UCSD-AML1 (cell line): ENCODE measurements at regions not wholly inside any gene's neighbourhood (a gene's known extent, or its start where the extent isn't known, plus 50 kb on each side); places are given as distances from the start of the nearest gene placed in this dataset.

ENCODE experiments used
- DNase-seq: peaks from one replicate; lab custom pipeline; 2025; ENCODE audit not compliant: unreplicated experiment; lab: John Stamatoyannopoulos, UW

DNA sequence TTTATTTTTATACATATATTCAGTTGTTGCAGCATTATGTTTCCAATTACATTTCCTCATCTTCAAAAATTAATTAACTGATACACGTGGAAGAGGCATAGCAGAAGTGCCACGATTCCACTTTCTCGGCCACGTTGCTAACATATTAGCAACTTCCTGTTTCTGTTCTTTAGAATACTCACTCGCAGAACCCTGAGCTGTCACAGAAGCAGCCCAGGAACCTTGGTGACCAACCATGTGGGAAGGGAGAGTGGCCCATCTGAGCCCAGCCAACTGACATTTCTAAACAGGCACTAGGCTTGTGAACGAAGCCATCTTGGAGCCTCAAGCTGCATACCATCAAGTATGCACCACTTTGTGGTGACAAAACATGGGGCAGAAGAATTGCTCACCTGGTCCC, 350.1 kb downstream of the CBLN2 start:
- DNase-seq, result no peak

DNA sequence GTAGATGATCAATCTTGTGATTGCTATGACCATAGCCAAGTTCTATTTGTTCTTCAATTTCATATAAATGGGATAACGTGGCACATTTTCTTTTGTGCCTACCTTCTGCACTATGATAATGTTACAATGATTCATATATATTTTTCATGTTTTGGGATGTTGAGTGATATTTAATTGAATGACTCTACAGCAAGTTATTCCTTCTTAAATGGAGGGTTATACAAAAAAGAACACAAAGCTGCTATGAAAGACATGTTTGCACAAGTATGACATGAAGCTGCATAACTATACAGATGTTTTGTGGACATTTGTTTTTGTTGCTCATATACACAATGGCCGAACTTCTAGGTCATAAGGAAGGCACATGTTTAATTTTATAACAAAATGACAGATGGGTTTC, 356.2 kb downstream of the CBLN2 start:
- no peak for DNase-seq

DNA sequence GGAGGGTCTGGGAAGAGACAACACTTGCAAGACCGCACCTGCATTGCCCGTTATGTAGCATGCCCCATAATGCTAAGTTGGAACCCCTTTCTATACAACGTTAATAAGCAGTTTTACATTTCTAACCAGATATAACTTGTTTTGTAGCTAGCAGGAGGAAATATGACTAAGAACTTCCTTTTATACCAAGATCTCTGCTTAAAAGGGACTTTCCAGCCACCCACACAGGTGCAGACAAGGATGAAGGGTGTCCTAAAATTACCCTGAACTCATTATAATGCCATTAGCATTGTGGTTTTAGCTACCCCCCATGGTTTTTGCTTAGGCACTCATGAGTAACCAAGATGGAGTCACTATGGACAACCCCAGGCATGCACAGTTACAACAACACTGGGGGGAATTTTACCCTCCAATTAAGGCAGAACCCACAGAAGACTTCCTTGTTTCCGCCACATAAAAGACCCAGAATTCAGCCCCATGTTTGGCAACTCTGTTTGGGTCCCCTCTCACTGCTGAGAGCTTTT, 362.8 kb downstream of the CBLN2 start:
- no peak for DNase-seq

DNA sequence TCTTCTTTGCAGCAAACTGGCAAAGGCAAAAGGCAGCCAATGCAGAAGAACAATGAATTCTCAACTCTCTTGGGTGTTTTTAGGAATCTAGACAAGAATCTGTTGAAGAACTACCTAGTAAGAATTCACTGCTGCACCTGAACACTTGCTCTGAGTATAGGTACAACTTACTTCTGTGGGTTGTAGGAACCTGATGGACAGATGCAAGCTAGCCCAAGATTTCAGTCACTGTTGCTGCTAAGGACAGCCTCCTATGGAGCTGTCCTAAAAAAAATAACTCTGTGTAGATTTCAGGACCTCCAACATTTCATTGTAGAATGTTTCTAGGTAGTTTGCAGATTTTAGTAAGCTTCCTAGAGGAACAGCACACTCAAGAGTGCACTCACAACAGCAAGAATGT, 363.5 kb downstream of the CBLN2 start:
- DNase-seq, result no peak

DNA sequence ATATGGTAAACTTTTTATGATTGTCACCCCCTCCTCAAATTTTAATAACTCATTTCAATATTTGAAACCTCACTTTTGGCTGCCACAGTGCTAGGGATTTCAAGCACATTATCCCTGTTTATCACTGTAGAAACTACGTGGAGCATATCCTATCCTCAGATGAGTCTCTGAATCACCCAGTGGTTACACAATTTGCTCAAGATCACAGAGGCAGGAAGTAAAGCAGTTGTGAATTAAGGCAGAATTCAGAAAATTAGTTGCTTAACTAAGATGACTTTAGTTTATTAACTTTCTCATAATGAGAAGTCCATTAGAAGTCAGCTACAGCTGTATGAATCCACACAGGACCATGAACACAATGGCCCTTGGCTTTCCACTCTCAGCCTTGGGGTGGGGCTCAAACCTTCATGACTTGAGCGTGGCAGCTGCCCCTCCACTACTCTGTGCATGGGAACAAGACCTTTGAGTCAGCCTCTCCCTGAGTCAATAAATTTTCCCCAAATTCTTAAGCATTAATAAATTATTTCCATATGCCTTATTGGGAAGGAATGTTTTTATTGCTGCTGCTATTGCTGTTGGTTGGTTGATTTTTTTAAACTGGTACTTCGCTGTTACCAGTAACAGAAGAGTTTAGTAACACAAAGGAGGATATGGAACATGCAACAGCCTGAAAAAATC, 369.0 kb downstream of the CBLN2 start:
- no peak for DNase-seq

DNA sequence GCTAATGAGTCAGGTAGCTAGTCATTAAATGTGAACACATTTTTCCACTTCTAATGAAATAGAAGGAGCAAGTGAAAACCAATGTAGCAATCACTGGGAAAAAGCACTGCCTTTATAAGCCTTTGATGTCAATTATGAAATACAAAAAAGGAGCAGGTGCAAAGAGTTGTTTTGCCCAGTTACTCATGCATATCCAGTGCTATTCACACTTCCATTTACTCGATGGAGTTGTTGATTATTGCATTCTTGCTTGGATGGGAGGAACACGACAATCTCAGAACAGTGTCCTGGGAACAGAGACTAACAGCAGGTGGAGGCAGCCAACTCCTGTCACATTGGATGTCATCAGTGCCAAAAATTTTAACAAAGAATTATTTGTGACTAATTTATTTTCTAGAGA, 372.5 kb downstream of the CBLN2 start:
- DNase-seq, result no peak

DNA sequence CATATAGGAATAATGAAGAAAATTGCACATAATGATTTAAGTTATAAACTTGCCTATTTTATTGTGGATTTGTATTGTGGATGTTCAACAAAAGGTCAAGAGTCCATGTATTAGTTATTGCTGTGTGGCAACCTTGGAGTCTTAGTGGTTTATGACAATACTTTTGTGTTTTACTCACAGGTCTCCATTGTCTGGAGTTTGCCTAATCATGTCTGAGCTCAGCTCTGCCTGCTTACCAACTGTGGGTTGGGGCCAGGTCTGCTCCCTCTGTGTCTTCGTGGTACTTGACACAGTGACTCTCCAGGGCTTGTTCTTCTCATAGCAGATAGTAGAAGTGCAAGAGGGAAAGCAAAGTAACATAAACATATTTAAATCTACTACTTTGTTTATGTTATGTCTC, 382.5 kb downstream of the CBLN2 start:
- DNase-seq, result no peak

DNA sequence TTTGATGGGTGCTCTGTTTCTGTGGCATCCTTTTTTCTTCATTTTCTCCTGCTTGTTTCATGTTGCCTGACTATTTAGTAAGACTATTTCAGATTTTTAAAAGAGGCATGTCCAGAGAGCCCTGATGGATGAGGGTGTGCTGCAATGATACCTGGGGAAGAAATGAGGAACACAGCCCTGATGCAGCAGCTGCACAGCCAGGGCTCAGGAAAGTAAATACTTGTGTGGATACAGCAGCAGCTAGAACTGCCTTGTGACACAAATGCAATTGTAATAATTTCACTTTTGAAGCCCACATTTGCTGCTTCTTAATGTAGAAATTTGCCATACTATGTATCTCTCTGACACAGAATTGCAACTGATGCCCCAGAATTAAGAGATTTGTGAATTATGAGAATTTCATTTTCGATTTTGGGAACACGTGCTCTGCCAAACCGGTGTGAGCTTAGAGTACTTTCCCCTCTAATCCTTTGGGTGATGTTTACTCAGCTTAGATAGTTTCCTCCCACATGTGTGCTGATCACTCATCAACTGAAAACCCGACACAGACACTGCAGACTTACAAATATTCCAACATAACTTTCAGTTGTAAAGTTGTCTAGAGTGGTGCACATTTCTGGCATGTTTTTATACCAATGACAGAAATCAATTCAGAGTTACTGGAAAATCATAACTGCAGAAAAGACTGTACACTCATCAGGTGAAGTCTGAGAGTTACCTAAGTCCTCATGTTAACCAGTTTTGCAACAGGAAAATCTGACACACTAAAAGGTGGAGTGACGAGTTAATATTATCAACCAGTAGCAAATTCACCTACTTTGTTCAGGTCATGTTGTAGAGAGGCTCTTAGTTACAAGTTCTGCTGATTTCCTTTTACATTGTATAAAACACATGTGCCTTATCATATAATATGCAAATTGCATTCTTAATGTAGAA, 383.4 kb downstream of the CBLN2 start:
- no peak for DNase-seq

DNA sequence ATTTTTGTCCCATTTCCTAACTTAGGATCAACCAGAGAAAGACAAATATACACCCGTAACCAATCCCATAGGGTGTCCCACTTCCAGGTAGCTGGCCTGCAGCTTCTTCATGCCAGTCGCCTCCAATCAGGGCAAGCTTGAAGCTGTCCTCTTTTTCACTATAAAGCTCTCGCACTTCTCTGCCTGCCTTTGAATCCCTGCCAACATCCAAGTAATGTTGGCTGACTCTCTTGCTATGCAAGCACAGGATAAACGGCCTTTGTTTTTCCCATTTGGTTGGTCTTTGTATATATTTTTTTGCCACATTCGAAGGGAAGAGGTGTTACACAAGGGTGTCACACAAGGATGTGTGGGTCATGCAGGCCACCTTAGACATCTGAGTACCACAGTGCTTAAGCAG, 388.8 kb downstream of the CBLN2 start:
- DNase-seq, result no peak

DNA sequence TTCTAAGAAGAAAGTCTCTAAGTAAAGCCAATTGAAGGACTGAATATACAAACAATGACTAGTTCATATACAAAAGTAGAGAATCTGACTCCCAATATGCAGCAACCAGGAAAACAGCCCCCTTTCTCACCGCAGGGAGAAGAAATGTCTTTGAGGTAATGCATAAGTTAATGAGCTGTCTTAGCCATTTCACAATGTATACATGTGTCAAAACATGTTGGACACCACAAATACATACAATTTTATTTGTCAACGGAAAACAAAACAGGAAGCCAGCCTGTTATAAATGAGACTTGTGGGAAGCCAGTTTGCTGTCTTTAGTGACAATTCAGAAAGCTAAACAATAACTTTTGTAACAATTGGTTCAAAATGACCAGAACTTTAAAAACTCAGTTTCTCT, 389.2 kb downstream of the CBLN2 start:
- DNase-seq, result no peak

DNA sequence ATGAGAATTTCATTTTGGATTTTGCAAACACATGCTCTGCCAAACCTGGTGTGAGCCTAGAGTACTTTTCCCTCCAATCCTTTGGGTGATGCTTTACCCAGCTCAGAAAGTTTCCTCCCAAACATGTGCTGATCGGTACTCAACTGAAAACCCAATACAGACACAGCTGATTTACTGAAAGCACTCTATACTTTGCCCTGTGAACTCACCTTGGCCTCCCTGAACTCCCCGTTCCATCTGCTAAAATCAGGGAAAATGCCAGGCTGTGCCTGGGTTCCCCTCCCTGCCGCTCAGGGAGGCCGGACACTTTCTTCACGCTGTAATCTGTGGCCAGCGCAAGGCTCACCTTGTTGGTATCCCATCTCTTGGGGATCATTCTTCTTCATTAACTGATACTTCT, 391.2 kb downstream of the CBLN2 start:
- no peak for DNase-seq

DNA sequence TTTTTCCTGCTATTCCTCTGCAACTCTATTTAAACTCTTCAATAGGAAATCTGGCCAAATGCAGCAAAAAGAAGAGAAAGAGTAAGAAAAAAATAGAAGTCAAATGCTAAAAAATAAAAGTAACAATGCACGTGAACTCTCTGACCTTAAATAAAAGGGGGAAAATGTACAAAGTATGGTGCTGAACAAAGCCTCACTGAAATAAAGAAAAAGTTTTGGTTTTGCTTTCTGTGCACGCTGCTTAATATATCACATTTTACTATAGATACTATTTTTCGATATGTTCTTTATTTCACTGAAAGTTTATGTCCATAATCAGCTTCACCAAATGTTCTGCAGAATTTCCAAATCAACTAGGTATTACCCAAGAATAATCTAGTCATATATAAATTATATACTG, 396.3 kb downstream of the CBLN2 start:
- DNase-seq, result no peak

DNA sequence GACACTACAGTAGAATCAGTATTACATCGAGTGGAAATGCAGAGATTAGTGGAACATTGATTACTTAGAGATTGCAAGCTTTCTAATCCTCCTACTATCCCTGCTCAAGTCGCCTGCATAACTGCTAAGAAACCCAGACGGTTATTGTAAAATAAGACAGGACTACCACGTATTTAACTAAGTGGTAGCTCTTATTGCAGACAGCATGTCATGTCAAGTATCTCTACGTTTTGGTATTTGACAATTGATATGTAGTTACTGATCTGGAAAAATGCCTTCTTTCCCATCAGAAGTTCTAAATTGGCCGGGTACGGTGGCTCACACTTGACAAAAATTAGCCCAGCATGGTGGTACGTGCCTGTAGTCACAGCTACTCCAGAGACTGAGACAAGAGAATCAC, 404.1 kb downstream of the CBLN2 start:
- DNase-seq, result no peak

DNA sequence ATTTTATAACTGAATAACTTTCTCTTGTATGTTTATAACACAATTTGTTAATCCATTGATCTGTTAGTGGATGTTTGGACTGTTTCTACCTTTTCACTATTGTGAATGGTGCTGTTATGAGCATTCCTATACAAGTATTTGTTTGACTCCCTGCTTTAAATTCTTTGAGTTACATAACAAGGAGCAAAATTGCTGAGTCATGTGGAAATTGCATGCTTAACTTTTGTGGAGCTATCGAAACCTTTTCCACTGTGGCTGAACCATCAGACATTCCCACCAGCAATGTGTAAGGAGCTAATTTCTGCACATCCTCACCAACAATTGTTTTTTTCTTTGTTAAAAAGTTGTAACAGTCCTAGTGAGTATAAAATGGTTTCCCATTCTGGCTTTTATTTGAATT, 415.5 kb downstream of the CBLN2 start:
- no peak for DNase-seq

DNA sequence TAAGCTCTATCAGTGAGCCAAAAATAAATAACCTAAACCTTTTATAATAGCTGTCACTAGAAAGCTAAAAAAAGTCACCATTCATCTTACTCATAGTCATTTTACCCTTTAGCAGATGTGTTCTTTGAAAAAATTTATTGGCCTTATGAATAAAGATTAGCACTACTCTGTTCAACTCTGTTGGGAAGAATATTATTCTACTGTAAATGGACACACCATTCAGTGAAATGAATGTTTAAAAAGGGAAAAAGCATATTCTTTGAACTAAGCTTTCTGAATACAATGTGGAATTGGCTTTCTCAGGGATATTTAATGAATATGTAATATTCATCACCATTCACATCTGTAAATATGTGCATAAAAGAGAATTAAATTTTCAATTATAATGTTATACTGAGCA, 422.0 kb downstream of the CBLN2 start:
- no peak for DNase-seq

DNA sequence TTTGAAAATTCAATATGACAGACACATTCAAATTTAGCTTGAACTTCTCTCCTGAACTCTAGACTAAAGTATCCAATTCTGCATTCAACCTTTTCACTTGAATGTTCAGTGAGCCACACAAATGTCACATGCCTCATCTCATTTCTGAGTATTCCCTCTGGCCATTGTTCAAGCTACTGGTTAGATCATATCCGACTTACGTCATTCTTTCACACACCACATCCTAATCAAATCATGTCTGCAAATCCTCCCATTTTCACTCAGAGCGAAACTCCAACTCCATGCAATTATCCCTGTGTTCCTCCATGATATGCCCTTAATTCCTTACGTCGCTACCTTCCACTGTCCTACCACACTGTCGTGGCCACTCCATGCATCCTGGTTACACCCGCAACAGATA, 425.1 kb downstream of the CBLN2 start:
- DNase-seq, result no peak

DNA sequence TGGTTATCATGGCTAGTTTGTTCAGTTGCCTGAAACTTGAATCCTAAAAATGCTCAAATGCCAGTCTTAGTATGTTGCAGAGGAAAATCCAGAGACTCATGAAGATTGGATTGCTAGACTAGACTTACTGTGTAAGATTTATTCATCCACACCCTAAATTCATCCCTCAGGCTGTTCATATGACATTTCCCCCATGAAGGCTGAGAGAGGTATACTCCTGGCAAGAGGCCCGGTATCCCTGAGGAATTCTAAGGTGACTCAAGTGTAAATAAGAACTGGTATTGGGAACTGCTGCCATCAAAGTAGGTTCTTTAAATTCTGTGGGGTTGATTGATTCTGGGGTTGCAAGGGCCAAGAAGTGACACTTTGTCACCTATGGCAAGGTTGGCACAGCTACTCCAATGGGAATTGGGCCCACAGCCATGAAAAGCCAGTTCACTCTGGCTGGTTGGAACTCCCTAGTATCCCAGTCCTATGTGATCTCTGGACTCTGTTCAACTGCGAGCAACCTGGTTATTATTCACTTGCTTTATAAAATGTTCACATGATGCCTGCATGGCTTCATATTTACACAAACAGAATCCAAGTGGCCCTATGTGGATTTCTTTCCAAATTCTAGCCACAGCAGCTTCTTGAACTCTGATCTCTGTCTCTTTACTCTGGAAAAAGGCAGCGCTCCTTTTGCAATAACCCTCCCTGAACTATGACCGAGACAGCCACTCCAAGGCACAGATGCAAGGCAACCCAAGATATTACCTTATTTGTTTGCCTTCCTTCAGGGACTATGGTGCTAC, 429.1 kb downstream of the CBLN2 start:
- no peak for DNase-seq

DNA sequence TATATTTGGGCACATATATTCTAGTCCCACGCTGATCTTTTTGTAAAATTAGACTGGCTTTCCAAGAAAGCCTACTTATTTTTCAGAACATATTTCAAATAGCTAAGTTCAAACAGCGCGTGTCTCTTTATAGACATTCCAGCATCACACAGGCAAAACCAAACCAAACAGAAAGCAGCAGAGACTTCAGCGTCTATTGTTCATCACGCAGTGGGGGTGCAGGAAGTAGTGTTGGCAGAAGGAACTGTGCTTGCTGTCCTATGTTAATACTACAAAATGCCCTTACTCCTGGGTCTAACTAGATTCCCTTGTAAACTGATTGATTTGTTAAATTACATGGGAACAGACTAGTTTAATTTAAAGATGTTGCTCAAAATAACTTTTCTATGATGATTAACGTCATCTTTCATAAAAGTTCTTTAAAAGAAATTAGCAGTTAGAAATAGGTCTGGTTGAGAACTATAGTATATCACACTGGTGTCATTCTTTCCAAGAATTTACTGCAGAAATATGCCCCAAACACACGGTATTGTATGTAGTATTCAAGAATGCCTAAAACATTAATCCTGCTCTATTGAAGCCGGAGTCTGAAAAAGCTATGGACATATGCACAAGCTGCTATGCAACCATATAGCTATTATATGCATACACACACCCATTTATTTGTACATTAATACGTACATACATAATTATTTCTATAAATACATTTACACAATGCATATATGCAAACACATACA, 436.3 kb downstream of the CBLN2 start:
- DNase-seq, result no peak

DNA sequence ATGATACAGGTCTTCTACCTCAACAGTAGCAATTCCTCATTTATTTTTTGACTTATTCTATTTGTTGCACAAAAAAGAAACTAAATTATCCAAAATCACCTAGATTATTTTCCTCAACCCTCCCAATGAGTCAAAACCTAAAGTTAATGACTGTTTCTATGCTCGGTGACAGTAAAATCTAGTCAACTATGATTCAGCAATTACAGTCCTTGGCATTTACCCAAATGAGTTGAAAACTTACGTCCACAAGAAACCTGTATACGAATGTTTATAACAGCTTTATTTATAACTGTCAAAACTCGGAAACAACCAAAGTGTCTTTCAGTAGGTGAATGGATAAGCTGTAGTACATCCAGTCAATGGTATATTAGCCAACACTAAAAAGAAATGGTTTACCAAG, 439.3 kb downstream of the CBLN2 start:
- DNase-seq, result no peak

DNA sequence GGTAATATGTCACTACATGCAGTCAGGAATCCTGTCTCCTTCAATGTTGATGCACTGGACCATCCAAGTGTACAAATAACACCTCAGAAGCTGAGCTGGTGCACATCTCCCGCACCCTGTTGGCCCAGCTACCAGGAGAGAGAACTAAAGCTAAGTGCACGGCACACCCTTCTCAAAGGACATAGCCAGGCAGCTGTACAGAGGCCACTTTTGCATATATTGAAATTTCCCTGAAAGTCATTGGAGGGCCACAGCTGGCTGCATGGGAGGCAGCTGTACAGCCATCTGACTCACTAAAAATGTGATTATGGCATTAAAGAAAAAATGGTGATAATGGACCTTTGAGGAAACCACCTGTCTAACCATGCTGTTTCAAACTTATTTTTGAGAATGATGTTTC, 441.7 kb downstream of the CBLN2 start:
- no peak for DNase-seq

DNA sequence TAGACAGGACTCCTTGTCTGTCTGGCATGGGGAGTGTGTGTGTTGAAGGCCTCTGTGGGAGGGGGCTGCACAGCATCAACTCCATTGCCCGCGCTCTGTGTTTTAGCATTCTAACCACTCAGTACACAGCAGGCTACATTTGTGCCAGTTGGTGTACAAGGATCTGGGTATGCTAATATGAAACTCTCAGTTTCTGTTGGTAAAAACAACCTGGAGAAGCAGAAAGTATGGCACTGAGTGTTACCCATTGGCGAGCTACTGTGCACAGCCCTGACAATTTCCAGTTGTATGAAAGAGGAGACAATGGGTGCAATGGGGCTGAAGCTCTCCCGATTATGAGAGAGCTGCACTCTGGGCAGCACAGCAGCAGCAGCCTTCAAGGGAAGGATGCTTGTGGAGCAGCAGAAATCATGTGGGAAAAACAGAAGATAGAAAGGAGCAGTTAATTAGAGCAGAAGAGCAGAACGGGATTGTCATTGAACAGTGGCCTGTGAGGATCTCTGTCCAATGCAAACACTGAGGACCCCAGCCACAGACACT, 443.6 kb downstream of the CBLN2 start:
- DNase-seq, result no peak
